ENCODE measurements at regions not wholly inside any gene's neighbourhood (a gene's known extent, or its start where the extent isn't known, plus 50 kb on each side); places are given as distances from the start of the nearest gene placed in this dataset.
"Not testable (repeated sequence)": the region's sequence is repeated elsewhere in the genome, so short reads cannot be mapped to it uniquely, and the experiment has no call there.

GRCh38 chr5:12861886-12862654 is 957.8 kb upstream of the CTNND2 start:
- Histone ChIP-seq H3K9me3 (replicated peaks) (peaks cover 15% of the 10 kb centered on the region), H3K36me3 (no peaks in the 10 kb centered on the region), H3K4me1 (no peaks in the 10 kb centered on the region), H3K27ac (replicated peaks) (no peak overlapping the region), H3K4me3 (no peak overlapping the region), H3K27me3 (ENCODE audit: low read depth) (no peaks in the 10 kb centered on the region)
- no peak for TF ChIP-seq CTCF (IDR thresholded peaks at IDR 0.05; ENCODE audit: borderline replicate concordance)
- no peak for DNase-seq
- intact Hi-C loops (cut with micrococcal nuclease), result no loop called here

- H3K9me3 ChIP-seq (replicated peaks), result peaks cover 20% of the 10 kb centered on the region
- H3K4me1 ChIP-seq; DNase-seq; H3K27ac ChIP-seq (replicated peaks); intact Hi-C loops (cut with micrococcal nuclease); H3K4me3 ChIP-seq; H3K27me3 ChIP-seq (ENCODE audit: low read depth); H3K36me3 ChIP-seq: not testable (repeated sequence)
Measured at GRCh38 chr5:12856105-12856504, 951.9 kb upstream of the CTNND2 start.

DNA sequence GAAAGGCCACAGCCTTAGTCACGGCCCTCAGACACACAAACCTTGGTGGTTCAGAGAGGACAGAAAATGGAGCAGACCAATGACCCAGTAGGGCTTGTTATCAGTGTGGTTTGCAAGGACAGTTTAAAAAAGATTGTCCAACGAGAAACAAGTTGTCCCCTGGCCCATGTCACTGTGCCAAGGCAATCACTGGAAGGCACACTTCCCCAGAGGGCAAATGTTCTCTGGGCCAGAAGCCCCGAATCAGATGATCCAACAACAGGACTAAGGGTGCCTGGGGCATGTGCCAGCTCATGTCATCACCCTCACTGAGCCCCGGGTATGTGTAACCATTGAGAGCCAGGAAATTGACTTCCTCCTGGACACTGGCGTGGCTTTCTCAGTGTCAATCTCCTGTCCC is 950.1 kb upstream of the CTNND2 start:
- intact Hi-C loops (cut with micrococcal nuclease), result no loop called here
- TF ChIP-seq CTCF (IDR thresholded peaks at IDR 0.05; ENCODE audit: borderline replicate concordance), result no peak
- no peak for DNase-seq
- H3K27ac ChIP-seq (replicated peaks), result no peak overlapping the region
- no peak overlapping the region for H3K4me3 ChIP-seq
- peaks cover 20% of the 10 kb centered on the region for H3K9me3 ChIP-seq (replicated peaks)
- no peaks in the 10 kb centered on the region for H3K36me3 ChIP-seq
- no peaks in the 10 kb centered on the region for H3K4me1 ChIP-seq
- no peaks in the 10 kb centered on the region for H3K27me3 ChIP-seq (ENCODE audit: low read depth)

- TF ChIP-seq CTCF (IDR thresholded peaks at IDR 0.05; ENCODE audit: borderline replicate concordance), result no peak
- no peak for DNase-seq
- Histone ChIP-seq H3K4me3 (no peak overlapping the region), H3K36me3 (no peaks in the 10 kb centered on the region), H3K27me3 (ENCODE audit: low read depth) (no peaks in the 10 kb centered on the region), H3K4me1 (no peaks in the 10 kb centered on the region), H3K9me3 (replicated peaks) (peaks cover 4% of the 10 kb centered on the region), H3K27ac (replicated peaks) (no peak overlapping the region)
- intact Hi-C loops (cut with micrococcal nuclease), result no loop called here
Measured at GRCh38 chr5:12851761-12852160, 947.5 kb upstream of the CTNND2 start.

DNA sequence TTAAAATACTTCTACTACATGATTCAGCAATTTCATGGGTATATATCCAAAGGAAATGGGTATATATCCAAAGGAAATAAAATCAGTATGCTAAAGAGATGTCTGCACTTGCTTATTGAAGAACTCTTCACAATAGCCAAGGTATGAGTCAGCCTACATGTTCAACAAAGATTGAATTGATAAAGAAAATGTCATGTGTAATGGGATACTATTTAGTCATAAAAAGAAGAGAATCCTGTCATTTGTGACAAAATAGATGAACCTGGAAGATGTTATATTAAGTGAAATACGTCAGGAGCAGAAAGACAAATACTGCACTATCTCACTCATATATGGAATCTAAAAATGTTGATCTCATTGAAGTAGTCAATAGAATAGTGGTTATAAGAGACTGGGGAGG is 944.5 kb upstream of the CTNND2 start:
- Histone ChIP-seq H3K4me3 (no peak overlapping the region), H3K36me3 (no peaks in the 10 kb centered on the region), H3K9me3 (replicated peaks) (no peaks in the 10 kb centered on the region), H3K4me1 (no peaks in the 10 kb centered on the region), H3K27ac (replicated peaks) (no peak overlapping the region), H3K27me3 (ENCODE audit: low read depth) (no peaks in the 10 kb centered on the region)
- intact Hi-C loops (cut with micrococcal nuclease), result no loop called here
- no peak for TF ChIP-seq CTCF (IDR thresholded peaks at IDR 0.05; ENCODE audit: borderline replicate concordance)
- no peak for DNase-seq

DNA sequence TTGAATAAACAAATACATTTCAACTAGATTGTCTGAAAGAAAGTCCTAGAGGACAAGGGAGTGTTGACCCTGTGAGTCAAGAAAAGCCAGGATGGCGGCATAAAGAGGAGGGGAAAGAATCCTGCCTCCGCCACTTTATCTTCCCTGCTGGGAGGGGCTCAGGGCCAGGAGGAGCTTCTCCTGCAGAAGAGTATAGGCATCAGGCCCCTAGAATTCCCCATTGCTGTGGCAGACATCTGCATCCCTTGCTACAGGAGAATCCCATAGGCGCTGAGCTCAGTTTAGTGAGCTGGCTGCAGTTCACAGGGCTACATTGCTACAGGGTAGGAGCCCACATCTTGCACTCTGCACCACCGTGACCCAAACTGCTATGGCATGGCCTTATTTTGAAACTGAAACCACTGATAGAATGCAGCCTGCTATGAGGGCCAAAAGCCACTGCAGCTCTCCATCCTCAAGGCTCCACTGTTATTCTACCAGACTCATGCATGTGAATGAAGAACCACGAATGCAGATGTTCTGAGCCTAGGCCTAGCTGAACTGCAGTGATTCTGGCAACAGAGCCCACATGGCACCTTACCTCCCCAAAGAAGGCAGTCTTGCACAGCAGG is 941.4 kb upstream of the CTNND2 start:
- no peak overlapping the region for H3K4me3 ChIP-seq
- no peak for DNase-seq
- H3K27ac ChIP-seq (replicated peaks), result no peak overlapping the region
- no peaks in the 10 kb centered on the region for H3K9me3 ChIP-seq (replicated peaks)
- no peaks in the 10 kb centered on the region for H3K36me3 ChIP-seq
- intact Hi-C loops (cut with micrococcal nuclease), result no loop called here
- no peaks in the 10 kb centered on the region for H3K4me1 ChIP-seq
- no peaks in the 10 kb centered on the region for H3K27me3 ChIP-seq (ENCODE audit: low read depth)
- TF ChIP-seq CTCF (IDR thresholded peaks at IDR 0.05; ENCODE audit: borderline replicate concordance), result no peak

All from left ventricle myocardium inferior (tissue), 1 donor.